ENCODE measurements at regions not wholly inside any gene's neighbourhood (a gene's known extent, or its start where the extent isn't known, plus 50 kb on each side); places are given as distances from the start of the nearest gene placed in this dataset.

GRCh38 chr5:60510663-60511062 is 189.3 kb downstream of the DEPDC1B start:
- H3K4me1 Mint-ChIP-seq (ENCODE audit: low read depth) = no peaks in the 10 kb centered on the region
- H3K36me3 Mint-ChIP-seq (ENCODE audit: low read depth) = no peaks in the 10 kb centered on the region
- H3K27ac Mint-ChIP-seq = no peak overlapping the region
- DNase-seq (ENCODE audit: low spot score) = no peak
- intact Hi-C loops (cut with micrococcal nuclease) = no loop called here
- H3K4me3 Mint-ChIP-seq (ENCODE audit: low read depth) = no peak overlapping the region
- peaks cover 3% of the 10 kb centered on the region for H3K27me3 Mint-ChIP-seq (ENCODE audit: low read depth)
- no peaks in the 10 kb centered on the region for H3K9me3 Mint-ChIP-seq

GRCh38 chr5:60510049-60510448 is 189.9 kb downstream of the DEPDC1B start:
- intact Hi-C loops (cut with micrococcal nuclease) = no loop called here
- Mint-ChIP-seq H3K27me3 (ENCODE audit: low read depth) (peaks cover 3% of the 10 kb centered on the region), H3K4me3 (ENCODE audit: low read depth) (no peak overlapping the region), H3K4me1 (ENCODE audit: low read depth) (no peaks in the 10 kb centered on the region), H3K9me3 (no peaks in the 10 kb centered on the region), H3K36me3 (ENCODE audit: low read depth) (no peaks in the 10 kb centered on the region), H3K27ac (no peak overlapping the region)
- DNase-seq (ENCODE audit: low spot score) = no peak

- no peaks in the 10 kb centered on the region for H3K9me3 Mint-ChIP-seq
- no peaks in the 10 kb centered on the region for H3K4me1 Mint-ChIP-seq (ENCODE audit: low read depth)
- no peaks in the 10 kb centered on the region for H3K36me3 Mint-ChIP-seq (ENCODE audit: low read depth)
- DNase-seq (ENCODE audit: low spot score) = no peak
- intact Hi-C loops (cut with micrococcal nuclease) = no loop called here
- H3K4me3 Mint-ChIP-seq (ENCODE audit: low read depth) = no peak overlapping the region
- H3K27ac Mint-ChIP-seq = no peak overlapping the region
- peaks cover 3% of the 10 kb centered on the region for H3K27me3 Mint-ChIP-seq (ENCODE audit: low read depth)
These were observed 190.4 kb downstream of the DEPDC1B start for GRCh38 chr5:60509519-60509918.

- no peaks in the 10 kb centered on the region for H3K36me3 Mint-ChIP-seq (ENCODE audit: low read depth)
- no peak for DNase-seq (ENCODE audit: low spot score)
- H3K4me3 Mint-ChIP-seq (ENCODE audit: low read depth) = no peak overlapping the region
- H3K9me3 Mint-ChIP-seq = no peaks in the 10 kb centered on the region
- H3K4me1 Mint-ChIP-seq (ENCODE audit: low read depth) = peaks cover 9% of the 10 kb centered on the region
- H3K27me3 Mint-ChIP-seq (ENCODE audit: low read depth) = no peaks in the 10 kb centered on the region
- intact Hi-C loops (cut with micrococcal nuclease) = no loop called here
- H3K27ac Mint-ChIP-seq = no peak overlapping the region
These were observed 192.3 kb downstream of the DEPDC1B start for GRCh38 chr5:60507687-60508086.

- no peak overlapping the region for H3K4me3 Mint-ChIP-seq (ENCODE audit: low read depth)
- H3K9me3 Mint-ChIP-seq = no peaks in the 10 kb centered on the region
- no peaks in the 10 kb centered on the region for H3K27me3 Mint-ChIP-seq (ENCODE audit: low read depth)
- H3K4me1 Mint-ChIP-seq (ENCODE audit: low read depth) = peaks cover 9% of the 10 kb centered on the region
- intact Hi-C loops (cut with micrococcal nuclease) = no loop called here
- H3K36me3 Mint-ChIP-seq (ENCODE audit: low read depth) = no peaks in the 10 kb centered on the region
- no peak overlapping the region for H3K27ac Mint-ChIP-seq
- DNase-seq (ENCODE audit: low spot score) = no peak
These were observed 194.4 kb downstream of the DEPDC1B start for GRCh38 chr5:60505373-60506171.

GRCh38 chr5:60504342-60504741 is 195.6 kb downstream of the DEPDC1B start:
- H3K27me3 Mint-ChIP-seq (ENCODE audit: low read depth) = no peaks in the 10 kb centered on the region
- no peak overlapping the region for H3K4me3 Mint-ChIP-seq (ENCODE audit: low read depth)
- intact Hi-C loops (cut with micrococcal nuclease) = no loop called here
- DNase-seq (ENCODE audit: low spot score) = no peak
- H3K27ac Mint-ChIP-seq = no peak overlapping the region
- H3K9me3 Mint-ChIP-seq = no peaks in the 10 kb centered on the region
- H3K36me3 Mint-ChIP-seq (ENCODE audit: low read depth) = no peaks in the 10 kb centered on the region
- H3K4me1 Mint-ChIP-seq (ENCODE audit: low read depth) = peaks cover 9% of the 10 kb centered on the region

GRCh38 chr5:60503771-60504170 is 196.2 kb downstream of the DEPDC1B start:
- no peak overlapping the region for H3K27ac Mint-ChIP-seq
- H3K4me3 Mint-ChIP-seq (ENCODE audit: low read depth) = no peak overlapping the region
- no peaks in the 10 kb centered on the region for H3K36me3 Mint-ChIP-seq (ENCODE audit: low read depth)
- no peaks in the 10 kb centered on the region for H3K9me3 Mint-ChIP-seq
- H3K4me1 Mint-ChIP-seq (ENCODE audit: low read depth) = peaks cover 9% of the 10 kb centered on the region
- H3K27me3 Mint-ChIP-seq (ENCODE audit: low read depth) = no peaks in the 10 kb centered on the region
- intact Hi-C loops (cut with micrococcal nuclease) = no loop called here
- no peak for DNase-seq (ENCODE audit: low spot score)

DNA sequence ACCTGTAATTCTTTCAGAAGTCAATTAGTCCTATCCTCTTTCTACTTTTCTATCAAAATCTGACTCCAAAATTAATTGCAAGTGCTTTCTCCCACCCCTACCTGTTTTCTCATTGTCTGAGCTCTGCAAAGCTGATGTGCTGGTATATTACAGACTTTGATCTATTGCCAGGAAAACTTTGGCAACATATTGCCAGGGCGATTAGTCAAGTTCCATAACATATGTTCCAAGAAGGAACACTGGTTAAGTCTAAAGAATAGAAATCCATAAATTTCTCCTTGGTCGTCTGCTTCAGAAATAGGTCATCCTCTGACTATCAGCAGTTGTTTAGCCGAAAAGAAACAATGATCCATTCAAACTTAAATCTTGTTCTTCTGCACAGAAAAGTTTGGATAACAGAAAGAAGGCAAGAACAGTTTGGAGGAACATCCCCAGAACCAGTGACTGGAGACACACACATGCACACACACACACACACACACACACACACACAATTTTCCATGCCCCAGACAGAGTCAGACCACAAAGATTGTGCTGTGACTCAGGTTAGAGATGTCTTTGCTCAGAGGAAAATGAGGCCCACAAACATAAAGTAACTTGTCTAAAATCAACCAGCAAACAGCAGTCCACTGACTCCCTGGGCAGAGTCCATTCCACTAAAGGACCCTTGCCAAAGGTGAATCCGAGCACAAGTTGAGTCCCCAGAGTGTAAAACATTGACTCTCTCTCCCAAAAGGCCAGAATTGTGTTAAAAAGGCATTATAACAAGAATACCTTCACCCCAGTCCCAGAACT is 202.1 kb downstream of the DEPDC1B start:
- no peak for DNase-seq (ENCODE audit: low spot score)
- Mint-ChIP-seq H3K4me3 (ENCODE audit: low read depth) (no peak overlapping the region), H3K27ac (no peak overlapping the region), H3K4me1 (ENCODE audit: low read depth) (no peaks in the 10 kb centered on the region), H3K9me3 (no peaks in the 10 kb centered on the region), H3K36me3 (ENCODE audit: low read depth) (no peaks in the 10 kb centered on the region), H3K27me3 (ENCODE audit: low read depth) (no peaks in the 10 kb centered on the region)
- intact Hi-C loops (cut with micrococcal nuclease) = no loop called here

DNA sequence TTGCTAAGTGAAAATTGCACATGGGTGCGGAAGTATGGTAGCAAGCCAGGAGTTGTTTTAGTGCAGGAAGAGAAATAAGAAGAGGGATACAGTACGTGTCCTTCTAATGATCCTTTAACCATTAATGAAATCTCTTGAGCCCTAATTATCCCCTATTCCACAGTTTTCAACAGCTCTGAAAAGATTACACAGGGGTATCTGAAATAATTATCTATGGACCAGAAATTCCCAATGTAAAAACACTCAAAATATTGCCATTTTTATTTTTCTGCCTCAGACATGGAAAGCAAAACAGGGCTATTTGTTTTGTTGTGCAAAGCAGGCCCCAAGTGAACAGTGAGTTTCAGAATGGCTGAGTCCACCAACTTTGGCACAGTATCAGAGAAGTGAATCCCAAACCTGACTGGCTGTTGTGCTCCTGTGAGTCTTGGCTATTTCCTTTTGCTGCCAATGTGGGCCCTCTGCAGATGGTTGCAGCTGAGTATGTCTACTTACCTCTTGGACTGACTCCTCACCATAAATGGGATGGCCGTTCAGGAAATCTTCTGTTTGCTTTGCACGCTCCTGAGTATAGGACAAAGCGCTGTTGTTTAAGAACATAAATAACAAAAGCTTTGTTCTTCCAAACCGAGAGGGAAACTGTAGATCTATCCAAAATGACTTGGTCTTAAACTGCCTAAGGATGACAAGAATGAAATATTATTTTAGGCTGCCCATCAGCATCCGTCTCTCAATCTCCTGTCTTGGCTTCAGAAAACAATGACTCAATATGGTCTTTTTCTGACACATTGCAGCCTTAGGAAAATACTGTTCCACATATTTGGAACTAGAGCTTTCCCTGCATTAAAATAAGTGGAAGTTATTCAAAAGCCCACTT is 204.1 kb downstream of the DEPDC1B start:
- H3K27me3 Mint-ChIP-seq (ENCODE audit: low read depth) = no peaks in the 10 kb centered on the region
- DNase-seq (ENCODE audit: low spot score) = no peak
- intact Hi-C loops (cut with micrococcal nuclease) = no loop called here
- H3K4me1 Mint-ChIP-seq (ENCODE audit: low read depth) = no peaks in the 10 kb centered on the region
- H3K9me3 Mint-ChIP-seq = no peaks in the 10 kb centered on the region
- H3K27ac Mint-ChIP-seq = no peak overlapping the region
- H3K36me3 Mint-ChIP-seq (ENCODE audit: low read depth) = no peaks in the 10 kb centered on the region
- no peak overlapping the region for H3K4me3 Mint-ChIP-seq (ENCODE audit: low read depth)

- Mint-ChIP-seq H3K9me3 (no peaks in the 10 kb centered on the region), H3K4me1 (ENCODE audit: low read depth) (no peaks in the 10 kb centered on the region), H3K36me3 (ENCODE audit: low read depth) (no peaks in the 10 kb centered on the region), H3K4me3 (ENCODE audit: low read depth) (no peak overlapping the region), H3K27me3 (ENCODE audit: low read depth) (no peaks in the 10 kb centered on the region), H3K27ac (no peak overlapping the region)
- DNase-seq (ENCODE audit: low spot score) = no peak
- intact Hi-C loops (cut with micrococcal nuclease) = no loop called here
These were observed 205.3 kb downstream of the DEPDC1B start for GRCh38 chr5:60494635-60495034.

- H3K4me1 Mint-ChIP-seq (ENCODE audit: low read depth) = no peaks in the 10 kb centered on the region
- H3K4me3 Mint-ChIP-seq (ENCODE audit: low read depth) = no peak overlapping the region
- H3K9me3 Mint-ChIP-seq = no peaks in the 10 kb centered on the region
- no peaks in the 10 kb centered on the region for H3K27me3 Mint-ChIP-seq (ENCODE audit: low read depth)
- intact Hi-C loops (cut with micrococcal nuclease) = no loop called here
- DNase-seq (ENCODE audit: low spot score) = no peak
- no peaks in the 10 kb centered on the region for H3K36me3 Mint-ChIP-seq (ENCODE audit: low read depth)
- H3K27ac Mint-ChIP-seq = no peak overlapping the region
These were observed 205.8 kb downstream of the DEPDC1B start for GRCh38 chr5:60494144-60494543.

DNA sequence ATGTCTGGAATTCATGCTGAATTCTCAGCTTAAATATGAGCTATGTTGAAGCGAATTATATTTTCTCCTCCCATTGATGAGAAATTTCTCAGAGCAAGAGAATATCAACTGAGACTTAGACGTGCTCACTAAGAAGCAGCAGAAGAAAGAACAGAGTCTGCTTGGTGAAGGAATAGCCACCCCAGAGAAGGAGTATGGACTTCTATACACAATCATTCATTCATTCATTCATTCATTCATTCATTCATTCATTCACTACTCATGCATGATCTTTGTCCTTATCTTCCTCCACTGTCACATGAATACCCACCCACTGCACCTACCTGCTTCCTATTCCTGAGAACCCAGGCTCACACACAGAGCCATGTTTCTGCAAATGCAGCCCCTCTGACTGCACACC is 206.6 kb downstream of the DEPDC1B start:
- Mint-ChIP-seq H3K4me3 (ENCODE audit: low read depth) (no peak overlapping the region), H3K4me1 (ENCODE audit: low read depth) (no peaks in the 10 kb centered on the region), H3K27me3 (ENCODE audit: low read depth) (no peaks in the 10 kb centered on the region), H3K36me3 (ENCODE audit: low read depth) (no peaks in the 10 kb centered on the region), H3K9me3 (no peaks in the 10 kb centered on the region), H3K27ac (no peak overlapping the region)
- DNase-seq (ENCODE audit: low spot score) = no peak
- intact Hi-C loops (cut with micrococcal nuclease) = no loop called here

Measured in activated T-helper 2 cell treated with anti-CD3 and anti-CD28 coated beads, Interferon-gamma antibody, Interleukin-2, Interleukin-4, amounts not matched to agents 10 μg/mL and 5 μg/mL and 100 μg/mL, durations not matched to agents 14 hours and 24 hours and 36 hours (primary cell).